ENCODE measurements at regions not wholly inside any gene's neighbourhood (a gene's known extent, or its start where the extent isn't known, plus 50 kb on each side); places are given as distances from the start of the nearest gene placed in this dataset.

DNA sequence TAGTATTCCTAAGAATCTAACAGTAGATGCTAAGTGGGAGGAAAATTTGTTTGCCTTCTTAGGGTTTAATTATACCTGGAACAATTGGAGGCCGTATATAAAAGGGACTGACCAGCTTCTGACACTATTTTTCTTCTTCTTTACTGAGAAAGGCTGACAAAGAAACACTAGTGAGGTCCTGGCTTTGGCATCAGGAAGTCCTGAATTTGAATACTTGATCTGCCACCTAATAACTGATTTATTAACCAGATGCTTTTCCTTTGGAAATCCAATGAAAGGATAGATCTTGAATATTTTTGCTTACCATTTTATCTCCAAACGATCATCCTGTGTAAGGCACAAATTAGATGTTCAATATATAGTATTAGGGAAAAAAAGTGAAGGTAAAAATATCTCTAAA lies 382.5 kb downstream of the CENPW start:
- TF ChIP-seq, protein P1, sequence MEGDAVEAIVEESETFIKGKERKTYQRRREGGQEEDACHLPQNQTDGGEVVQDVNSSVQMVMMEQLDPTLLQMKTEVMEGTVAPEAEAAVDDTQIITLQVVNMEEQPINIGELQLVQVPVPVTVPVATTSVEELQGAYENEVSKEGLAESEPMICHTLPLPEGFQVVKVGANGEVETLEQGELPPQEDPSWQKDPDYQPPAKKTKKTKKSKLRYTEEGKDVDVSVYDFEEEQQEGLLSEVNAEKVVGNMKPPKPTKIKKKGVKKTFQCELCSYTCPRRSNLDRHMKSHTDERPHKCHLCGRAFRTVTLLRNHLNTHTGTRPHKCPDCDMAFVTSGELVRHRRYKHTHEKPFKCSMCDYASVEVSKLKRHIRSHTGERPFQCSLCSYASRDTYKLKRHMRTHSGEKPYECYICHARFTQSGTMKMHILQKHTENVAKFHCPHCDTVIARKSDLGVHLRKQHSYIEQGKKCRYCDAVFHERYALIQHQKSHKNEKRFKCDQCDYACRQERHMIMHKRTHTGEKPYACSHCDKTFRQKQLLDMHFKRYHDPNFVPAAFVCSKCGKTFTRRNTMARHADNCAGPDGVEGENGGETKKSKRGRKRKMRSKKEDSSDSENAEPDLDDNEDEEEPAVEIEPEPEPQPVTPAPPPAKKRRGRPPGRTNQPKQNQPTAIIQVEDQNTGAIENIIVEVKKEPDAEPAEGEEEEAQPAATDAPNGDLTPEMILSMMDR (IDR thresholded peaks at IDR 0.05), result no peak
- TF ChIP-seq POLR2A (IDR thresholded peaks at IDR 0.05), result no peak
